Left lobe of liver (tissue), 2 donors: ENCODE measurements at regions not wholly inside any gene's neighbourhood (a gene's known extent, or its start where the extent isn't known, plus 50 kb on each side); places are given as distances from the start of the nearest gene placed in this dataset.
"Not testable (repeated sequence)": the region's sequence is repeated elsewhere in the genome, so short reads cannot be mapped to it uniquely, and the experiment has no call there.

ENCODE experiments used
- ATAC-seq: fragments of 200-7000 bp; cut with Tn5 transposase; one replicate; pipeline ENCODE4 v1.9.1; 2020; ENCODE audit warnings: mild to moderate bottlenecking, moderate library complexity
- DNase-seq: peaks from one replicate; pipeline ENCODE4 v3.0.0-alpha.2; 2020; ENCODE audit warnings: low spot score
- donor health status: DM: no; HTN: no; CAD: no; lungs with moderate emphysema.
- donor health status: DM: no; HTN: yes; CAD: no.

DNA sequence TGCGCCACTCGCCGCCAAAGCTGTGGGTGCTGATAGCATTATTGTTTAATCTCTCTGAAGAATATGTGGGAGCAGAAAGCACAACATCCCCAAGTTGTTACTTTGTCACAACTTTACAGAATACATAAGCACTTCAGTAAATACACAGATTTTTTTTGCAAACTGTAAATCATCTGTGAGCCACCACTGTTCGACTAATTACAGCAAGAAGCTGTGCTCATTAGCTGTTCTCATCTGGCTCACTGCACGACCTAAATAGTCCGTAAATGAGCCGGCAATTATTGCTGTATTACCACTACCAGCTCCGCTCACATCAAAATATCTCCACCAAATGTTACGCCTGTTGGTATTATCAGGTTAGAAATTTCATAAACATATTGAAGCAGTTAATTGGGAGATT lies 228.9 kb upstream of the PRKD1 start:
- DNase-seq (no peak), ATAC-seq (no peak)

DNA sequence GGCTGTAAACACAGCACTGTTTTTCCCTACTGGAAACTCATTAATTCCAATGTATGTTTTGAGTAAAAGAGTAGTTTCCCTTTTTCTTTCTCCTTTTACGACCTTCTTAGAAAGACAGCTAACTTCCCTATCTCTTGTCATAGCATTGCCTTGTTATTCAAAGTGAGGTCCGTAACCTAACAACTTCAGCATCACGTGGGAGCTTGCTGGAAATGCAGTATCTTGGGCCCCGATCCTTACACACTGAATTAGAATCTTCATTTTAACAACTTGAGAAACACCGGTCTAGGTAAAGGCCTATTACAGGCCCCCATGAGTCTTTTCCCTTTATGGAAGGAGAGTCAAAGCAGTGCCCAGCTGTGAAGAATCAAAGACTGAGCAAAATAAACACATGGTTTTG lies 230.7 kb upstream of the PRKD1 start:
- no peak for ATAC-seq
- DNase-seq: no peak

DNA sequence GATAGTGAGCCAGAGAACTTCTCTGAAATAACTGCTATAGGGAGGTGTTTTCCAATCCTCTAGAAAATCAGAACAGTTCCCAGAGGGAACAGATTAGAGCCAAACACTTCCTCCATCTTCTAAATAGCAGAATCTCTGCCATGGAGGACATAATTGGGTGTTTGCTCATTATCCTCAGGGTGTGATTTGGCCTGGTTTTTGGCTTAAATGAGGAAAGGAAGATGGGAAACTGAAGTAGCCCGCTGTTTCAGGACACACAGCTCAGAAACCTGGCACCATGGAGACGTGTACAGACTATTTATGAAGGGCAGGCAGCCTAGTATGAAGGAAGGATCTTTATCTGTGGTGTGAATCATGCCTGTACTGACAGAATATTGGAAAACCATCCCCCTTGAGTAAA lies 231.7 kb upstream of the PRKD1 start:
- DNase-seq: no peak
- ATAC-seq: no peak

DNA sequence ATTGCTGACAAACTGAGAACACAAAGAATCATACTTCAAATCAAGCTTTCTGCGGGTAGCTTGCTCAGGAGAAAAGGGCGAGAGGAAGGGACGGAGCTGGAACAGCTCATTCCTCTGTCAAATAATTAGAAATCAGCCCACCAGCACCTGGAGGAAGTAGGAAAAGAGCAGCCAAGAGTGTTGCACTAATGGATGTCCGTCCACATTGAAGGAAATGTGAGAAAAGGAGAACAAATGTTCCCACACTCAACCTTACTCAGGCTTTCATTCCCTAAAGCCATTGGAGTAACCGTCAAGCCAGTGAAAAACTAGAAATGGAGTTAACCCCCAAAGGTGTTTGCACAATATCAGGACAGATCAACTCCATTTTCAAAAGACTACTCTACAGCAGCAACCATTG lies 233.0 kb upstream of the PRKD1 start:
- no peak for ATAC-seq
- DNase-seq: no peak

DNA sequence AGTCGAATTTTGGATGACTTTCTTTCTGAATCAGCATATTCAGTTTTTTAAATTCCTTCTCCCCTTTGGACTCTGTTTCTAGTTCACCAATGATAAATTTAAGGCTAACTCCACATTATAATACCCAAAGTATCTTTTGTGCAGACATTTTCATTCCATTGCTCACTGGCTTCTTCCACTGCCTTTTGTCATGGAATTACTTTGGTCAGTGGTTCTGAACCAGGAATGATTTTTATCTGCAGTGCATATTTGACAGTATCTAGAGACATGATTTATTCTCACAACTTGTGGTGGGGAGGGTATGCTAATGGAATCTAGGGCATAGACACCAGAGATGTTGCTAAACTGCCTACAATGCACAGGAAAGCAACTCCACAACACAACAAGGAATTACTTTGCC lies 234.4 kb upstream of the PRKD1 start:
- no peak for DNase-seq
- no peak for ATAC-seq

DNA sequence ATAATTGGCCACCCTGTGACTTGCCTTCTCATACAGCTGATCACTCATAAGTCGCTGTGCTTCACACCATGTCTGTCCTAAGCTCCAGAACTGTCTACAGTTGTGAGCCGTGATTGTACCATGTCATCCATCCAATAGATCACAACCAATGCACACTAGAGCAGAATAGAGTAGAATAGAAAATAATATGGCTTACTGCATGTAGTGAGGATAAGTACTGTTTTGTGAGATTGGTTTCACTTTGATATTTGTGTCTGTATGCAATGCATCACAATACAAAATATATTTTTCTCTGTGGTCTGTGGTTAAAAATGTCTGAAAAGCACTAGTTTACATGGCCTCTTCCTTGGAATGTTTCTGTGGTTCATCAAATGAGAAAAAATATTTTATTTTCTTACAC lies 237.6 kb upstream of the PRKD1 start:
- ATAC-seq: no peak
- DNase-seq: no peak

DNA sequence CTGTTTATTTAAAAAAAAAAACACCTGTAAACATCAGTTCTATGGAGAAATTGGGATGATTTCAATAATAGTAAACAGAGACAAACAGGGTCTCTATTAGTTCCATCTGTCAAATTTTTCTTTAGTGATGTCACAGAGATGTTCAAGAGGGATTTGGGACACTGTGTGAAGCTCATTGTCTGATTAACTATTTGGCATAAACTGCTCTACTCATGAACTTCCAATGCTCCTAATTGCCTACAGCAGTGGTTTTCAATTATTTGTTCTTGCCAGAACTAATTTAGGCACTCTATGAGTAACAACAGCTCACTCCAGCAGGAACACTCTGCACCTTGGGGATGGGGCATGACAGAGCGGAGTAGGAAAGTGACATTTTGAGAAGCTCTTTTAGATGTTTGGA lies 250.1 kb upstream of the PRKD1 start:
- ATAC-seq (no peak), DNase-seq (no peak)

DNA sequence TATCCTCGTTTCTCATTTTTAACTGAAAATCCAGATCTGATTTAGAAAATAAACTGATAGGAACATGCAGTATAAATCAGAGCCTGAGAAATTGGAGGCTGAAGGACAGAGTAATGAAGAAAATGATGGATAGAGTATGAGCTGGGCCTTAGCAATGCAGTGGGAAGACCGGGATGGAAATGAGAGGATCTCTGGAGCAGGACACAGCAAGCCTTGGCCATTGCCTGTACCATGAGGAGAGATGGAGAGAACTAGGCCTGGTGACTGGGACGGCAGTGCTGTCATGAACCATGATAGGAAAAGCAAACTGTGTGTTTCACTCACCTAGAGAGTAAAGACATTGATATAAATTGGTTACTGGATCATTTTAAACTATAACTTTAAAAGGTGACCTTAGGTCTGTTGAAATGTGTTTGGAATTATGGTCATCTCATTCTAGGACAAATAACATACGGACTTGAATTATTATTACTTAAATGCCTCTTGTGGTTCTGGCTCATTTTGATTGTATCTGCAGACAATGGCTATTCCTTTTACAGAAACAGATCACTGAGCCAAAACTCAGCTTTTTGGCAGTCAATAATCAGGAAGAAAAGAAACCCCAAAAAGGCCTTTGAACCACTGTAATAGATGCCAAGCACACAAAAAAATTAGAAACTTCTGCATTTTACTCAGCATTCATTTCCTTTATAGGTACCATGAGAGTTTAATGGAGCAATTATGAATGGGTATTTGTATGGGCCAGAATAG lies 251.9 kb upstream of the PRKD1 start:
- ATAC-seq (no peak), DNase-seq (no peak)

DNA sequence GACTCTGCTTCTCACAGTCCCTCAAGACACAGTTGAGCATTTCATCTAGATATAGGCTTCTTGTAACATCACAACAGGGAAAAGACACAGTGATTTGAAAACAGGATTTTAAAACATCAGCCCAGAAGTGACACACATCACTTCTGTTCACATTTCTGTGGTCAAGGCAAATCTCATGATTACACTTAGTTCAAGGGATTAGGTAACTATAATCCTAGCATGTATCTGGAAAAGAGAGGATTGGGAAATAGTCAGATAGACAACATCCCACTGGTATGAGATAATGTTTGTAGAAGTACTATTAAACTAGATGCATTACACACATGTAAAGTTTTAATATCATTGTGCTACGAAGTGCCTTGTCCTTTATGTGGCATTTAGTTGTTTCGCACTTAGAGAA lies 252.6 kb upstream of the PRKD1 start:
- no peak for ATAC-seq
- DNase-seq: no peak

DNA sequence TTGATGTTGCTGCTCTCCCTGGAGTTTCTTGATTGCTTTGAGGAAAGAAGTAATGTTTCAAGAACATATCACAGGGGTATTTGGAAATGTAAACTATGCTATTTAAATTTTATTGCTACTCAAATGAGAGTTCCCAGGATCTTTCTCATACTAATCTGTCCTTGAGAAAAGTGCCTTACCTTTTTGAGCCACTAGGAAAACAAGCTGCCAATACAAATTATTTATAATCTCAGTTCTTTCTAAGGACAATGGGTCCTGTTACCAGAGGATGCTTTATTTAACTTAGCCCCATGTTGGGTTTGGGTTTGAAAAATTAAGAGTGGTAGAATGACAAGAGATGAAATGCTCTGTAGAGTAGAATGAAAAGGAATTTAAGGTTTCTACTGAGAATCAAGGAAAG lies 258.2 kb upstream of the PRKD1 start:
- ATAC-seq: no peak
- no peak for DNase-seq

DNA sequence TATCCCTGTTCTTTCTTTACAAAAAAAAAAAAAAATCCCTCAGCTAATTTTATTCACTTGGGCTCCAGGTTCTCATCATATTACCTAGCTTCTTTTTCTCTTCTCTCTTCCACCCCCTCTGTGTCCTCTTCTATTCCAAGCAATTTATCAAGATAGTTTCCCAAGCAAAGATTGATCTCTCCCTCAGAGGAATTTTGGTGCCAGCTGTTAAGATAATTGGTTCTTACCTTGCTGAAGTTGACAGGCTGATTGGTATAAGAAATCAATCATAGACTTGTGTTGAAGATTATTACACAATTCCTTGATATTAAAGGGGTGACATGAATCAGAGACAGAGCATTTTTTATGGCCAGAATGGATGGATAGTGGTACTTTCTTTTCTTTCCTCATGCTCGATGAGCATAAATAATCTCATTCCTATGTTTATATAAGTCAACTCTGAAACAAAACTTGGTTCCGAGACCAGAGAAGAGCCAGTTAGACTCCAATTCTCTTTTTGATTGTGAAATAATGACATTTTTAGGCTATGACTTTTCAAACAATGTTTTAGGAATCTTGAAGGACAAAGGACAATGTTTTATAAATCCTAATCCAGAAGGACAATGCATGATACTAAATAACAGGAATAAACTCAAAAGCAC lies 264.1 kb upstream of the PRKD1 start:
- ATAC-seq (no peak), DNase-seq (no peak)

DNA sequence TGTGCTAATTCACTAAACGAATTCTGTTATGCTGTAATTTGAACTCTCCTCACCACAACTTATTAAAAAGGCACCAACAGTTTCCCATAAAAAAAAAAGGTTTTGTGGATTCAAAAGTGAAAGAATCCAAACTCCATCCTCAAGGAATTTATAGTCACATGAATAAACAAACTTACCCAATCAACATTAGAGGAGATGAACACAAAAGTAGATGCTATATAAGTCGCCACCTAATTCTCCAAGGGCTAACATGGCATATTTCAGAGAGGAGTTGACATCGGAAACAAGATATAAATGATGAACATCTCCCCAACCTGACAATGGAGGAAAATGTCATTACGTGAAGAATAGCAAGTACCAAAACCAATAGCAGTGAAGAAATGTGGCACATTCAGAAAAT lies 265.5 kb upstream of the PRKD1 start:
- ATAC-seq (no peak), DNase-seq (no peak)

DNA sequence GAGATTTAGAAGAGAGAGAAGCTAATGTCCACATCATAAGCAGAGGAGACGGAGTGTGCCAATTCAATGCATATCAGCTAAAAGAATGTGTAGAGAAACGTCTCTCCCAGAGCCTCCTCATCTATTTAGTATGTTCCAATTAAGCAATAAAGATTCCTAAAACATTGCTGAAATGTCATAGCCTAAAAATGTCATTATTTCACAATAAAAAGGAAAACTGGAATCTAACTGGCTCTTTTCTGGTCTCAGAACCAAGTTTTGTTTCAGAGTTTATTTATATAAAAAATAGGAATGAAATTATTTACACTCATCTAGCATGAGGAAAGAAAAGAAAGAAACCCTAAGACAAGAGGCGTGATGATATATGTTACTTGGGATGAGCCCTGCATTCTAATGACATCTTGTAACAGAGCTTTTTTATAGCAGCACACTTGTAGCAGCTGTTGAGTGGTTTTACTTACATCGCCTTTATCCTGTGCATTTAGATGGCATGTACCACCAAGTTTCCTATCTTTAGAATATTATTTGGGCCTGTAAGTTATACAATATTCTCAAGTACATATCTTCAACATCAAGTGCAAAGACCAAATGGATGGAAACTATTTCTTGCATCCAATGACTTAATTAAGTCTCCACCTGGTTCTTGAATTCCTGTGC lies 266.3 kb upstream of the PRKD1 start:
- DNase-seq (no peak), ATAC-seq (no peak)

DNA sequence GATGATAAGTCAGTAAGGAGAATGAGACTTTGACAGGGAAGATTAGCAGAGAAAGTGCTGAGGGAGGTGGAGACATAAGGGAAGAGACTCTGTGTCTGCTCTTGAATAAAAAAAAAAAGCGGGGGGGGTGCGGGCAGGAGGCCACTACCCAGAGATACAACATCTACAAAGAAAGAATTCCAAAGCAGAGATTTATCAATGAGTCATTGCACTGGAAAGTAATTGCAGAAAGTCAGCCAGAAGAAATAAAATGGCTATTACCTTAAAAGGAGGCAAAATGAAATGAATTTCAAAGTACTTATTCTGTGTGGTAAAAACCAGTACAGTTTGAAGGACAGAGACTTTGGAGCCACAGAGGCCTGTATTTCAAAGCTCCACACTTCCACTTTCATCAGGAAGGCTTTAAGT lies 267.1 kb upstream of the PRKD1 start:
- DNase-seq (no peak), ATAC-seq (no peak)

DNA sequence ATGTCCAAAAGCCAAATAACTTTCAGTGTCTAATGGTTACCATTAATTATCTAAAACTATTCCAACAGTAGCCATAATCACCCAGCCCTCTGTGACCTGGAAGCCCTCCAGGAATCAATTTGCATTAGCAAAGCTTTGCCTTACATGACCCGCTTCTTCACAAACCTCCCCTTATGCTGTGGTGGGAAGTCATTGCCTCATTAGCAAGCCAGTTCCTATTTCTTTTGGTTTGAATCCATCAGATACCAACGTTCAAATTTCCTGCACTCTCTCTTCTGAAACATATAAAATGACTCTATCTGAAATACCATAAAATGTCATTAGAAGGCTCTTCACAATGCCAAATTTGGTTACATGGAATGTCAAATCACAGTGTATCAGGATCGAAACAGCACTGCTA lies 268.3 kb upstream of the PRKD1 start:
- ATAC-seq: no peak
- DNase-seq: no peak

DNA sequence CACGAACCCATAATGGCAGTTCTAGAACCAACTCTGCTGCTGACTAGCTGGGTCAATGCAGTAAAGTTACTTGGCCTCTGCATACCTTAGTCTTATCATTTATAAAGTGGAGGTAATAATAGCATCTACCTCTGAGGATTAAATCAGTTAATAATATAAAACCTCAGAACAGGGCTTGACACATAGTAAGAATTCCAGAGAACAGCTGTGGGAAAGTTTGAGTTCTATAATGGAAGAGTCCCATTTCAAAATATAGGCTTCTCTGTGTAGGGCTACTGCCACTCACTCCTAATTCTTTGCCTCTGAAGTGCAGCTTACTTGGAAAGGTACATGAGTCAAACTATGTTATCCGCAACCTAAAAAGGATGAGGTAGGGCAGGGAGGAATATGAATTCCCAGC lies 269.2 kb upstream of the PRKD1 start:
- no peak for ATAC-seq
- no peak for DNase-seq

DNA sequence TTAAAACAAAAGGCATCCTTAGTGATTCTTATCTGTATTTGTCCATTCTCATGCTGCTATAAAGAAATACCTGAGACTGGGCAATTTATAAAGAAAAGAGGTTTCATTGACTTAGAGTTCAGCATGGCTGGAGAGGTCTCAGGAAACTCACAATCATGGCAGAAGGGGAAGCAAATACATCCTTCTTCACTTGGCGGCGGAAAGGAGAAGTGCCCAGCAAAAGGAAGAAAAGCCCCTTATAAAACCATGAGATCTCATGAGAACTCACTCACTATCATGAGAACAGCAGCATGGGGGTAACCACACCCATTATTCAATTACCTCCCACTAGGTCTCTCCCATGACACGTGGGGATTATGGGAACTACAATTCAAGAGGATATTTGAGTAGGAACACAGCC lies 271.1 kb upstream of the PRKD1 start:
- not testable (repeated sequence) for DNase-seq, ATAC-seq

DNA sequence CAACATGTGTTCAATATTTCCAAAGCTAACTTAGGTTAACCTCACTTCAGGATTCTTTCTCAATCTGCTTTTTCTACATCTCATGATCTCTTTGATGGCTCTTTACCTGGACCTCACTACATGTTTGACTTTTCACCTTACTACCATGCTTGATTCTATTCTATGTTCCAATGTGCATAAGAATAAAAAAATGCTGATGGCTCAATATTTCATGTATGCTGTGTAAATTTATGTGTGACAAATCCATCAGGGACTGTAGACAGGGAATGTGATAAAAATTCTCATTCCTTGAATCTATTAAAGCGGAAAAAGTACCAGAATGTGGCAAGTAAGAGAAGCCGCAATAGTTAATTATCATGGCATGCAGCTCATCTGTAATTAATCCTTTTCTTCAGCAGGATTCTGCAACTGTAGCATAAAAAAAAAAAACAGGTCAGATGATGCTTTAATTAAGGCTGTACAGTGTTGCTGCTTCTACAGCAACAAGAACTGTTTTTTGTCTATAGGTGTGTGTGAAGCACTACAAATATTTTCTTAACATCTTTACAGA lies 276.9 kb upstream of the PRKD1 start:
- DNase-seq (no peak), ATAC-seq (no peak)

DNA sequence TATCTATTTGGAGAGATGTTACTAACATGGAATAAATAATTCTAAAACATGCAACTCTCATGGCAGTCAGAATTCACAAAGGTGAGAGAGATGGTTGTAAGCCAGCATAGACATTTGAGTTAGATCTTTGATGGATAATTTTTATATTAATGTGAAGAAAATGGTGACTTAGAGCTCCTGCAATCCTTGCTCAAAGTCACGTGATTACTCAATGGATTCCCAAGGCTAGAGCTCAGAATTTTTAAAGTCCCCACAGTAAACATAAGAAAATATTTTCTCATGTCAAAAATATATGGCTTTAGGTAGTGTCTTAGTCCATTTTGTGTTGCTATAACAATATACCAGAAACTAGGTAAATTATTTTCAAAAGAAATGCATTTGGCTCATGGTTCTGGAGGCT lies 281.5 kb upstream of the PRKD1 start:
- no peak for ATAC-seq
- no peak for DNase-seq

DNA sequence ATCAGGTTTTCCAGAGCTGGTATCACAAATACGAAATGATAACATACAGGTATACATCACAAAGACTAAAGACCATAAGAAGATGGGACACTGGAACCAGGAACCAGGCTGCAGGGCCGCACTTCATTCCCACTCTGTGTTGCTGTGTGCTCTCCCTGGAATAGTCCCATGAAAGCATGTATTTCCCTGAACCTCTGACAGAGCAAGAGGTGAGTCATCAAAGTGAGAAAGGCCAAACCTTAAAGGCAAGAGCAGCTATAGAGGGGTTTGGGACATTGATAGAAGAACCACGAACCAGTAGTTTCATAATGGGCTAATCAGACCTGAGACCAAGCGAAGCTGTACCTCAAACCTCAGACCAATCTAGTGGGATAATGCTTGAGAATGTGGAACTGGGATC lies 283.0 kb upstream of the PRKD1 start:
- DNase-seq (no peak), ATAC-seq (no peak)

DNA sequence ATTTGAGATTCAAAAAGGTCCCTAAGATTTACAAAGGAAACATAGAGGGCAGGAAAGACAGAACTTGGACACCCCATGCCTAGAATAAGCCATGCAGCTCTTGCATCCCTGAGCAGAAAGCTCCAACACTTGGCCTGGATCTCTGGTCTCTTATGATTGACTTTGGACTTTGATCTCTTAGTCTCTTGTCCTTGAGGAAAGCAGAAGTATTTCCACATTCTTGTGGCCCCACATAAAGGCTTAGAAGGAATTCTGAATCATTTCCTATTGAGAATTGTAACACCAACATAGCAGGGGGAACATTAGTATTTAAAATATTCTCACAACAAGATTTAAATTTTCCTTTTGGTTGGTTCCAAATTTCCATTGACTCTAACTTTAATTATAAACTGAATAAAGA lies 283.7 kb upstream of the PRKD1 start:
- no peak for ATAC-seq

DNA sequence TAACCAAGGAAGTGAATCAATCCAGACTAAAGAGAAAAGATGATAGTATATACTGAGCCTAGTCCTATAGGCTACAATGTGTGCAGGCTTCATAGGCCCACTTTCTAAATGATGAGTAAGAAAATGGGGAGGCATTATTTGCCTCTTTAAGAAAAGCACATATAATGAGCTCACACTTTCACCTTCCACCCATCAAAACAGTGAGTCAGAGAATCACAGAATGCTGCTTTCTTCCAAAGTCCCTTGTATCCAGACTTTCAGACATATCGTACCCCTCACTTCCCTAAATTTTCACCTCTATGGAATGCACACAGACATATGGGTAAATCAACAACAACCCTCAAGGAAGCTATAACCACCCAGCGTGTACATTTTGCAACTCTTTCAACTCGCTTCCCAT lies 286.4 kb upstream of the PRKD1 start:
- no peak for DNase-seq
- no peak for ATAC-seq

More for the DNA sequence above, 283.7 kb upstream of the PRKD1 start:
- DNase-seq: no peak
